ENCODE measurements at regions not wholly inside any gene's neighbourhood (a gene's known extent, or its start where the extent isn't known, plus 50 kb on each side); places are given as distances from the start of the nearest gene placed in this dataset.
A peak's percentile ranks its signal among the peaks of the same experiment; 100 is the strongest.

GRCh38 chr6:73968221-73968757, 272.3 kb downstream of the CD109 start:
- Histone ChIP-seq H3K4me1 (ENCODE audit: control insufficient read depth, insufficient read depth, low read length) (no peaks in the 10 kb centered on the region), H3K27me3 (ENCODE audit: control insufficient read depth, insufficient read depth, low read length) (no peaks in the 10 kb centered on the region), H3K36me3 (ENCODE audit: control insufficient read depth, insufficient read depth, low read length) (no peaks in the 10 kb centered on the region), H3K4me3 (ENCODE audit: low read depth, low read length) (no peak overlapping the region), H3K27ac (ENCODE audit: low read depth, low read length) (no peak overlapping the region), H3K9me3 (ENCODE audit: control insufficient read depth, insufficient read depth, low read length) (no peaks in the 10 kb centered on the region)
- DNase-seq (ENCODE audit: low read depth in 4 of 6, low spot score in 6 of 6): no peak
- no CpG with 5 or more reads among the region's 2 CpGs for WGBS (ENCODE audit: insufficient coverage)

- no peaks in the 10 kb centered on the region for H3K27me3 ChIP-seq (ENCODE audit: control insufficient read depth, insufficient read depth, low read length)
- no peaks in the 10 kb centered on the region for H3K9me3 ChIP-seq (ENCODE audit: control insufficient read depth, insufficient read depth, low read length)
- no peak overlapping the region for H3K27ac ChIP-seq (ENCODE audit: low read depth, low read length)
- H3K4me1 ChIP-seq (ENCODE audit: control insufficient read depth, insufficient read depth, low read length): no peaks in the 10 kb centered on the region
- no peaks in the 10 kb centered on the region for H3K36me3 ChIP-seq (ENCODE audit: control insufficient read depth, insufficient read depth, low read length)
- no CpG with 5 or more reads among the region's 1 CpG for WGBS (ENCODE audit: insufficient coverage)
- no peak for DNase-seq (ENCODE audit: low read depth in 4 of 6, low spot score in 6 of 6)
- no peak overlapping the region for H3K4me3 ChIP-seq (ENCODE audit: low read depth, low read length)
Observed at GRCh38 chr6:73965539-73966029, 269.6 kb downstream of the CD109 start.

- no peaks in the 10 kb centered on the region for H3K9me3 ChIP-seq (ENCODE audit: control insufficient read depth, insufficient read depth, low read length)
- DNase-seq (ENCODE audit: low read depth in 4 of 6, low spot score in 6 of 6): no peak
- no CpG with 5 or more reads among the region's 2 CpGs for WGBS (ENCODE audit: insufficient coverage)
- H3K27me3 ChIP-seq (ENCODE audit: control insufficient read depth, insufficient read depth, low read length): no peaks in the 10 kb centered on the region
- no peaks in the 10 kb centered on the region for H3K36me3 ChIP-seq (ENCODE audit: control insufficient read depth, insufficient read depth, low read length)
- H3K4me3 ChIP-seq (ENCODE audit: low read depth, low read length): no peak overlapping the region
- no peaks in the 10 kb centered on the region for H3K4me1 ChIP-seq (ENCODE audit: control insufficient read depth, insufficient read depth, low read length)
- no peak overlapping the region for H3K27ac ChIP-seq (ENCODE audit: low read depth, low read length)
Observed at GRCh38 chr6:73964241-73964854, 268.3 kb downstream of the CD109 start.

GRCh38 chr6:73962884-73963283, 266.9 kb downstream of the CD109 start:
- Histone ChIP-seq H3K27me3 (ENCODE audit: control insufficient read depth, insufficient read depth, low read length) (no peaks in the 10 kb centered on the region), H3K9me3 (ENCODE audit: control insufficient read depth, insufficient read depth, low read length) (no peaks in the 10 kb centered on the region), H3K4me1 (ENCODE audit: control insufficient read depth, insufficient read depth, low read length) (no peaks in the 10 kb centered on the region), H3K4me3 (ENCODE audit: low read depth, low read length) (no peak overlapping the region), H3K27ac (ENCODE audit: low read depth, low read length) (no peak overlapping the region), H3K36me3 (ENCODE audit: control insufficient read depth, insufficient read depth, low read length) (no peaks in the 10 kb centered on the region)
- DNase-seq (ENCODE audit: low read depth in 4 of 6, low spot score in 6 of 6): no peak
- no CpG with 5 or more reads among the region's 3 CpGs for WGBS (ENCODE audit: insufficient coverage)

- WGBS (ENCODE audit: insufficient coverage): no CpG with 5 or more reads among the region's 1 CpG
- no peaks in the 10 kb centered on the region for H3K4me1 ChIP-seq (ENCODE audit: control insufficient read depth, insufficient read depth, low read length)
- H3K36me3 ChIP-seq (ENCODE audit: control insufficient read depth, insufficient read depth, low read length): no peaks in the 10 kb centered on the region
- no peak for DNase-seq (ENCODE audit: low read depth in 4 of 6, low spot score in 6 of 6)
- no peak overlapping the region for H3K4me3 ChIP-seq (ENCODE audit: low read depth, low read length)
- H3K9me3 ChIP-seq (ENCODE audit: control insufficient read depth, insufficient read depth, low read length): no peaks in the 10 kb centered on the region
- H3K27ac ChIP-seq (ENCODE audit: low read depth, low read length): no peak overlapping the region
- no peaks in the 10 kb centered on the region for H3K27me3 ChIP-seq (ENCODE audit: control insufficient read depth, insufficient read depth, low read length)
Observed at GRCh38 chr6:73956305-73956704, 260.3 kb downstream of the CD109 start.

- no peak for DNase-seq (ENCODE audit: low read depth in 4 of 6, low spot score in 6 of 6)
- Histone ChIP-seq H3K9me3 (ENCODE audit: control insufficient read depth, insufficient read depth, low read length) (no peaks in the 10 kb centered on the region), H3K36me3 (ENCODE audit: control insufficient read depth, insufficient read depth, low read length) (no peaks in the 10 kb centered on the region), H3K4me1 (ENCODE audit: control insufficient read depth, insufficient read depth, low read length) (no peaks in the 10 kb centered on the region), H3K27me3 (ENCODE audit: control insufficient read depth, insufficient read depth, low read length) (no peaks in the 10 kb centered on the region), H3K27ac (ENCODE audit: low read depth, low read length) (no peak overlapping the region), H3K4me3 (ENCODE audit: low read depth, low read length) (no peak overlapping the region)
- 60% methylated on average over 1 of the region's 4 CpGs for WGBS (ENCODE audit: insufficient coverage)
Observed at GRCh38 chr6:73955800-73956199, 259.8 kb downstream of the CD109 start.

GRCh38 chr6:73954881-73955280, 258.9 kb downstream of the CD109 start:
- no peak overlapping the region for H3K27ac ChIP-seq (ENCODE audit: low read depth, low read length)
- H3K4me1 ChIP-seq (ENCODE audit: control insufficient read depth, insufficient read depth, low read length): no peaks in the 10 kb centered on the region
- peak in 1 of 6 donors; percentile 61 for DNase-seq (ENCODE audit: low read depth in 4 of 6, low spot score in 6 of 6)
- H3K9me3 ChIP-seq (ENCODE audit: control insufficient read depth, insufficient read depth, low read length): no peaks in the 10 kb centered on the region
- no peak overlapping the region for H3K4me3 ChIP-seq (ENCODE audit: low read depth, low read length)
- no peaks in the 10 kb centered on the region for H3K36me3 ChIP-seq (ENCODE audit: control insufficient read depth, insufficient read depth, low read length)
- no peaks in the 10 kb centered on the region for H3K27me3 ChIP-seq (ENCODE audit: control insufficient read depth, insufficient read depth, low read length)

- Histone ChIP-seq H3K4me1 (ENCODE audit: control insufficient read depth, insufficient read depth, low read length) (no peaks in the 10 kb centered on the region), H3K9me3 (ENCODE audit: control insufficient read depth, insufficient read depth, low read length) (no peaks in the 10 kb centered on the region), H3K4me3 (ENCODE audit: low read depth, low read length) (no peak overlapping the region), H3K36me3 (ENCODE audit: control insufficient read depth, insufficient read depth, low read length) (no peaks in the 10 kb centered on the region), H3K27me3 (ENCODE audit: control insufficient read depth, insufficient read depth, low read length) (no peaks in the 10 kb centered on the region), H3K27ac (ENCODE audit: low read depth, low read length) (no peak overlapping the region)
- peak in 2 of 6 donors; percentile 19 to 31 for DNase-seq (ENCODE audit: low read depth in 4 of 6, low spot score in 6 of 6)
Observed at GRCh38 chr6:73951183-73951582, 255.2 kb downstream of the CD109 start.

GRCh38 chr6:73943930-73944652, 248.1 kb downstream of the CD109 start:
- Histone ChIP-seq H3K27ac (ENCODE audit: low read depth, low read length) (no peak overlapping the region), H3K4me3 (ENCODE audit: low read depth, low read length) (no peak overlapping the region), H3K27me3 (ENCODE audit: control insufficient read depth, insufficient read depth, low read length) (no peaks in the 10 kb centered on the region), H3K4me1 (ENCODE audit: control insufficient read depth, insufficient read depth, low read length) (no peaks in the 10 kb centered on the region), H3K36me3 (ENCODE audit: control insufficient read depth, insufficient read depth, low read length) (no peaks in the 10 kb centered on the region), H3K9me3 (ENCODE audit: control insufficient read depth, insufficient read depth, low read length) (no peaks in the 10 kb centered on the region)
- no peak for DNase-seq (ENCODE audit: low read depth in 4 of 6, low spot score in 6 of 6)
- WGBS (ENCODE audit: insufficient coverage): no CpG with 5 or more reads among the region's 1 CpG

- Histone ChIP-seq H3K27ac (ENCODE audit: low read depth, low read length) (no peak overlapping the region), H3K4me3 (ENCODE audit: low read depth, low read length) (no peak overlapping the region), H3K36me3 (ENCODE audit: control insufficient read depth, insufficient read depth, low read length) (no peaks in the 10 kb centered on the region), H3K4me1 (ENCODE audit: control insufficient read depth, insufficient read depth, low read length) (no peaks in the 10 kb centered on the region), H3K9me3 (ENCODE audit: control insufficient read depth, insufficient read depth, low read length) (no peaks in the 10 kb centered on the region), H3K27me3 (ENCODE audit: control insufficient read depth, insufficient read depth, low read length) (no peaks in the 10 kb centered on the region)
- no CpG with 5 or more reads among the region's 1 CpG for WGBS (ENCODE audit: insufficient coverage)
- no peak for DNase-seq (ENCODE audit: low read depth in 4 of 6, low spot score in 6 of 6)
Observed at GRCh38 chr6:73943411-73943810, 247.4 kb downstream of the CD109 start.
